Loucy (cell line): ENCODE measurements at regions not wholly inside any gene's neighbourhood (a gene's known extent, or its start where the extent isn't known, plus 50 kb on each side); places are given as distances from the start of the nearest gene placed in this dataset.

Source experiments
- EZH2phosphoT487 ChIP-seq: fragments of 200-600 bp; IDR thresholded peaks from 2 replicates; pipeline ENCODE4 v1.6.1; 2018; ENCODE audit warnings: antibody characterized with exemption, mild to moderate bottlenecking, moderate library complexity, borderline replicate concordance
- TF ChIP-seq, protein P1 (sequence below): fragments of 200-600 bp; sonication (generic); conservative IDR thresholded peaks from 2 replicates; pipeline ENCODE4 v1.5.1; 2014; ENCODE audit warnings: mild to moderate bottlenecking, antibody characterized with exemption, low read length

DNA sequence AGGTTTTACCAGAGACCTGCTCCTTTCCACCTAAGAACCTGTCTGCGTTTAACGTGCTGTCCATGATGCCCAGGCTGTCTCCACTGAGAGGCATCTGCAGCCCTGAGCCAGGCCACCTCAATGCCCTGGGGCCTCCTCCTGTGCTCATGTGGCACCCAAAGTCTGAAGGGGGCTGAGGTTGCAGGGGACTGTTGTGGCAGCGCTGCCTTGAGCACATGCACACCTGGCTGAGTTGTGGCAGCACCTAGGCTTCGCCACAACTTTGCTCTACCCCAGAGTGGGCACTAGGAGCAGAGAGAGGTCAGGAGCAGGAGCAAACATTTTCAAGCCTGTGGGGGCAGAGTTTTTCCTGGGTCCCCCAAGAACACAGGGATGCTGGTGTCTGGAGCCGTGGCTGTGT is 1527.1 kb downstream of the PLA2G4A start:
- TF ChIP-seq, protein P1, sequence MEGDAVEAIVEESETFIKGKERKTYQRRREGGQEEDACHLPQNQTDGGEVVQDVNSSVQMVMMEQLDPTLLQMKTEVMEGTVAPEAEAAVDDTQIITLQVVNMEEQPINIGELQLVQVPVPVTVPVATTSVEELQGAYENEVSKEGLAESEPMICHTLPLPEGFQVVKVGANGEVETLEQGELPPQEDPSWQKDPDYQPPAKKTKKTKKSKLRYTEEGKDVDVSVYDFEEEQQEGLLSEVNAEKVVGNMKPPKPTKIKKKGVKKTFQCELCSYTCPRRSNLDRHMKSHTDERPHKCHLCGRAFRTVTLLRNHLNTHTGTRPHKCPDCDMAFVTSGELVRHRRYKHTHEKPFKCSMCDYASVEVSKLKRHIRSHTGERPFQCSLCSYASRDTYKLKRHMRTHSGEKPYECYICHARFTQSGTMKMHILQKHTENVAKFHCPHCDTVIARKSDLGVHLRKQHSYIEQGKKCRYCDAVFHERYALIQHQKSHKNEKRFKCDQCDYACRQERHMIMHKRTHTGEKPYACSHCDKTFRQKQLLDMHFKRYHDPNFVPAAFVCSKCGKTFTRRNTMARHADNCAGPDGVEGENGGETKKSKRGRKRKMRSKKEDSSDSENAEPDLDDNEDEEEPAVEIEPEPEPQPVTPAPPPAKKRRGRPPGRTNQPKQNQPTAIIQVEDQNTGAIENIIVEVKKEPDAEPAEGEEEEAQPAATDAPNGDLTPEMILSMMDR: no peak
- no peak for TF ChIP-seq EZH2phosphoT487
